Endothelial cell of umbilical vein (primary cell): ENCODE measurements at regions not wholly inside any gene's neighbourhood (a gene's known extent, or its start where the extent isn't known, plus 50 kb on each side); places are given as distances from the start of the nearest gene placed in this dataset.

Source experiments
- BruUV-seq: library from RNA; stranded (reverse); fragments of 400-500 nt; replicated peaks from 2 replicates; lab custom pipeline; 2021; lab: Mats Ljungman, UMichigan
- CTCF ChIA-PET: fragments of 300-600, 350-600 bp; sonication (Branson Sonifier 250); formaldehyde crosslinking; loops from one replicate; lab custom pipeline; 2021; ENCODE audit warnings: antibody characterized with exemption, inconsistent platforms; lab: Charles Lee
- POLR2A ChIA-PET: fragments of 300-600, 350-600 bp; sonication (Branson Sonifier 250); formaldehyde crosslinking; loops from one replicate; lab custom pipeline; 2021; ENCODE audit warnings: antibody characterized with exemption, inconsistent platforms; lab: Charles Lee
- DNase-seq: peaks from one replicate; pipeline ENCODE4 v3.0.0-alpha.2; 2011; ENCODE audit warnings: low read depth, low spot score
- FAIRE-seq: peaks from 2 replicates; lab custom pipeline; 2011; peaks lifted over from hg19 to GRCh38; lab: Jason Lieb, UNC
- H2AFZ ChIP-seq: 2 replicates; pipeline ENCODE4 v1.6.0; 2012; ENCODE audit warnings: low read depth, low read length, control low read depth, inconsistent platforms
- H3K27ac ChIP-seq: 2 replicates; pipeline ENCODE4 v1.5.1; 2011; ENCODE audit warnings: low read depth, mild to moderate bottlenecking, control low read depth, low read length, moderate library complexity; ENCODE audit not compliant: insufficient read depth
- H3K27me3 ChIP-seq, 2 experiments: 2 replicates each; pipeline versions ENCODE4 v1.6.0 to v1.6.1; 2011; ENCODE audit warnings: low read length in 2 of 2, mixed read lengths in 1 of 2; ENCODE audit not compliant: control insufficient read depth in 2 of 2, insufficient read depth in 2 of 2
- H3K36me3 ChIP-seq, 2 experiments: 2 replicates in 1 of 2; 3 replicates in 1 of 2; pipeline ENCODE4 v1.5.1; 2011; ENCODE audit warnings: low read length in 2 of 2, mild to moderate bottlenecking in 1 of 2, moderate library complexity in 1 of 2; ENCODE audit not compliant: control insufficient read depth in 2 of 2, insufficient read depth in 2 of 2; ENCODE audit errors: extremely low read depth in 1 of 2
- H3K4me1 ChIP-seq: 3 replicates; pipeline ENCODE4 v1.5.1; 2011; ENCODE audit warnings: mild to moderate bottlenecking, low read length; ENCODE audit not compliant: control insufficient read depth, insufficient read depth; ENCODE audit errors: extremely low read depth
- H3K4me2 ChIP-seq: 2 replicates; pipeline ENCODE4 v1.6.1; 2011; ENCODE audit warnings: low read length, control low read depth, mixed read lengths; ENCODE audit not compliant: insufficient read depth
- H3K4me3 ChIP-seq, 3 experiments: fragments of 200-600 bp in 1 of 3; sonication (generic), shearing (Covaris generic) in 1 of 3; replicated peaks in 1 of 3; 2 replicates each; pipeline ENCODE4 v1.5.1; 2011 to 2016; ENCODE audit warnings: control low read depth in 3 of 3, low read length in 3 of 3, mild to moderate bottlenecking in 2 of 3, inconsistent platforms in 1 of 3, low read depth in 1 of 3, moderate library complexity in 1 of 3; ENCODE audit not compliant: insufficient read depth in 1 of 3
- H3K79me2 ChIP-seq: 2 replicates; pipeline ENCODE4 v1.6.0; 2012; ENCODE audit warnings: low read length, inconsistent platforms; ENCODE audit not compliant: control insufficient read depth, insufficient read depth
- H3K9ac ChIP-seq: replicated peaks from 2 replicates; pipeline ENCODE3; 2011; ENCODE audit warnings: low read length, control low read depth; ENCODE audit not compliant: insufficient read depth; ENCODE audit errors: extremely low read depth
- H3K9me1 ChIP-seq: replicated peaks from 3 replicates; pipeline ENCODE4 v1.6.0; 2011; ENCODE audit warnings: mild to moderate bottlenecking, low read length; ENCODE audit not compliant: control insufficient read depth, insufficient read depth; ENCODE audit errors: extremely low read depth
- H3K9me3 ChIP-seq: replicated peaks from 2 replicates; pipeline ENCODE4 v1.5.1; 2012; ENCODE audit warnings: low read length, inconsistent platforms; ENCODE audit not compliant: control insufficient read depth, insufficient read depth
- H4K20me1 ChIP-seq: replicated peaks from 2 replicates; pipeline ENCODE3; 2011; ENCODE audit warnings: mild to moderate bottlenecking, low read length; ENCODE audit not compliant: control insufficient read depth, insufficient read depth; ENCODE audit errors: extremely low read depth
- EZH2 ChIP-seq: IDR thresholded peaks from 2 replicates; pipeline ENCODE4 v1.6.1; 2012; ENCODE audit warnings: borderline replicate concordance, low read depth, mild to moderate bottlenecking, moderate library complexity, low read length, inconsistent platforms; ENCODE audit not compliant: severe bottlenecking
- FOS ChIP-seq: IDR thresholded peaks from 2 replicates; pipeline ENCODE4 v1.6.1; 2011; ENCODE audit warnings: mild to moderate bottlenecking, low read length, moderate library complexity, borderline replicate concordance; ENCODE audit not compliant: insufficient read depth
- GATA2 ChIP-seq: IDR thresholded peaks from 2 replicates; pipeline ENCODE4 v1.7.0; 2011; ENCODE audit warnings: low read depth, mild to moderate bottlenecking, moderate library complexity, mixed read lengths, low read length; ENCODE audit not compliant: insufficient read length, insufficient read depth
- JUN ChIP-seq: IDR thresholded peaks from 2 replicates; pipeline ENCODE4 v1.6.1; 2011; ENCODE audit warnings: borderline replicate concordance, low read depth; ENCODE audit not compliant: insufficient read length, insufficient read depth
- MYC ChIP-seq: IDR thresholded peaks from one replicate; pipeline ENCODE4 v1.6.1; 2011; ENCODE audit warnings: mild to moderate bottlenecking, low read depth, low read length
- POLR2A ChIP-seq: IDR thresholded peaks from 2 replicates; pipeline ENCODE4 v1.6.1; 2012; ENCODE audit warnings: low read depth, mild to moderate bottlenecking, control low read depth, low read length
- POLR2AphosphoS5 ChIP-seq: IDR thresholded peaks from 2 replicates; pipeline ENCODE4 v1.6.1; 2012; ENCODE audit warnings: low read depth, mild to moderate bottlenecking, control low read depth, low read length, moderate library complexity; ENCODE audit not compliant: insufficient read depth
- dilution Hi-C: fragments of 300-500 bp; cut with MboI; formaldehyde crosslinking; loops from one replicate; pipeline ENCODE4 v1.15.0; 2019; ENCODE audit warnings: low sequenced_read_pairs; ENCODE audit not compliant: extremely low pct_ligation_motif_present
- intact Hi-C: fragments of 100-400 bp; cut with micrococcal nuclease; formaldehyde crosslinking; loops from one replicate; pipeline ENCODE4 v1.10.0; 2022
- TF ChIP-seq, protein P1 (sequence below), 2 donors: IDR thresholded peaks; 1 replicate in 1 of 2; 2 replicates in 1 of 2; pipeline ENCODE4 v1.5.1; 2011; ENCODE audit warnings: low read length in 2 of 2, mild to moderate bottlenecking in 2 of 2, moderate library complexity in 2 of 2, control low read depth in 1 of 2, inconsistent platforms in 1 of 2, low read depth in 1 of 2; ENCODE audit not compliant: insufficient read depth in 1 of 2; ENCODE audit errors: extremely low read depth in 1 of 2
- TF ChIP-seq, protein P2 (sequence below): IDR thresholded peaks from 2 replicates; pipeline ENCODE4 v1.6.1; 2011; ENCODE audit not compliant: insufficient read depth, insufficient read length

DNA sequence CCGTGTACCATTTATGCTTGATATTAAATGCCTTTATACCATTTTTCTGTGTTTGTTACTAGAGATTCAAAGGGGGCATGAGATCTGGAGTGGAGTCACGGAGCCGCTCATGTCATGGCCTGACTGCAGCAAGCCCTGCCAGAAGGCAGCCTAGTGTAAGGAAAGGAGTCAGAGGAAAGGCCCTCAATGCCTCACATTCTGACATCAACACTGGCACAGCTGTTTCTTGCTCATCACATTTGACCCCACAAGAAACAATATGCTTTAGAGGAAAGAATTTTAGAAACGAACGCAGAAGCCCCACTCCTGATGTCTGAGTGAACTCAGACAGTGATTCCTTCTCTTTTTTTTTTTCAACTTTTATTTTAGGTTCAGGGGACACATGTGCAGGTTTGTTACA is 322.4 kb upstream of the CPEB2 start:
- intact Hi-C loops (no loop called here), dilution Hi-C loops (no loop called here)
- TF ChIP-seq MYC, result no peak
- TF ChIP-seq, protein P1, sequence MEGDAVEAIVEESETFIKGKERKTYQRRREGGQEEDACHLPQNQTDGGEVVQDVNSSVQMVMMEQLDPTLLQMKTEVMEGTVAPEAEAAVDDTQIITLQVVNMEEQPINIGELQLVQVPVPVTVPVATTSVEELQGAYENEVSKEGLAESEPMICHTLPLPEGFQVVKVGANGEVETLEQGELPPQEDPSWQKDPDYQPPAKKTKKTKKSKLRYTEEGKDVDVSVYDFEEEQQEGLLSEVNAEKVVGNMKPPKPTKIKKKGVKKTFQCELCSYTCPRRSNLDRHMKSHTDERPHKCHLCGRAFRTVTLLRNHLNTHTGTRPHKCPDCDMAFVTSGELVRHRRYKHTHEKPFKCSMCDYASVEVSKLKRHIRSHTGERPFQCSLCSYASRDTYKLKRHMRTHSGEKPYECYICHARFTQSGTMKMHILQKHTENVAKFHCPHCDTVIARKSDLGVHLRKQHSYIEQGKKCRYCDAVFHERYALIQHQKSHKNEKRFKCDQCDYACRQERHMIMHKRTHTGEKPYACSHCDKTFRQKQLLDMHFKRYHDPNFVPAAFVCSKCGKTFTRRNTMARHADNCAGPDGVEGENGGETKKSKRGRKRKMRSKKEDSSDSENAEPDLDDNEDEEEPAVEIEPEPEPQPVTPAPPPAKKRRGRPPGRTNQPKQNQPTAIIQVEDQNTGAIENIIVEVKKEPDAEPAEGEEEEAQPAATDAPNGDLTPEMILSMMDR (IDR thresholded peaks at IDR 0.05; ENCODE audit: extremely low read depth in 1 of 2, insufficient read depth in 1 of 2, low read depth in 1 of 2, low read length in 2 of 2), result no peak
- no peak for TF ChIP-seq FOS
- no peak for TF ChIP-seq POLR2A
- no peak for TF ChIP-seq POLR2AphosphoS5
- no peak for TF ChIP-seq EZH2
- no peak for TF ChIP-seq JUN
- TF ChIP-seq GATA2, result no peak
- TF ChIP-seq, protein P2, sequence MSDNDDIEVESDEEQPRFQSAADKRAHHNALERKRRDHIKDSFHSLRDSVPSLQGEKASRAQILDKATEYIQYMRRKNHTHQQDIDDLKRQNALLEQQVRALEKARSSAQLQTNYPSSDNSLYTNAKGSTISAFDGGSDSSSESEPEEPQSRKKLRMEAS, result no peak
- no peak overlapping the region for H3K9ac ChIP-seq
- FAIRE-seq (no peak), DNase-seq (no peak)
- no peak overlapping the region for H3K27ac ChIP-seq
- H2AFZ ChIP-seq, result no peak overlapping the region
- no peaks in the 10 kb centered on the region for H3K9me1 ChIP-seq
- no peak overlapping the region for H3K4me3 ChIP-seq
- no peak overlapping the region for H3K4me2 ChIP-seq
- H3K36me3 ChIP-seq, result no peaks in the 10 kb centered on the region
- BruUV-seq, result no TSS peak
- H3K79me2 ChIP-seq, result no peaks in the 10 kb centered on the region
- ChIA-PET POLR2A (no interaction called here), CTCF (no interaction called here)
- no peaks in the 10 kb centered on the region for H3K27me3 ChIP-seq
- H3K4me1 ChIP-seq, result no peaks in the 10 kb centered on the region
- no peaks in the 10 kb centered on the region for H4K20me1 ChIP-seq
- peaks cover 2% of the 10 kb centered on the region for H3K9me3 ChIP-seq
